ENCODE measurements at regions not wholly inside any gene's neighbourhood (a gene's known extent, or its start where the extent isn't known, plus 50 kb on each side); places are given as distances from the start of the nearest gene placed in this dataset.

DNA sequence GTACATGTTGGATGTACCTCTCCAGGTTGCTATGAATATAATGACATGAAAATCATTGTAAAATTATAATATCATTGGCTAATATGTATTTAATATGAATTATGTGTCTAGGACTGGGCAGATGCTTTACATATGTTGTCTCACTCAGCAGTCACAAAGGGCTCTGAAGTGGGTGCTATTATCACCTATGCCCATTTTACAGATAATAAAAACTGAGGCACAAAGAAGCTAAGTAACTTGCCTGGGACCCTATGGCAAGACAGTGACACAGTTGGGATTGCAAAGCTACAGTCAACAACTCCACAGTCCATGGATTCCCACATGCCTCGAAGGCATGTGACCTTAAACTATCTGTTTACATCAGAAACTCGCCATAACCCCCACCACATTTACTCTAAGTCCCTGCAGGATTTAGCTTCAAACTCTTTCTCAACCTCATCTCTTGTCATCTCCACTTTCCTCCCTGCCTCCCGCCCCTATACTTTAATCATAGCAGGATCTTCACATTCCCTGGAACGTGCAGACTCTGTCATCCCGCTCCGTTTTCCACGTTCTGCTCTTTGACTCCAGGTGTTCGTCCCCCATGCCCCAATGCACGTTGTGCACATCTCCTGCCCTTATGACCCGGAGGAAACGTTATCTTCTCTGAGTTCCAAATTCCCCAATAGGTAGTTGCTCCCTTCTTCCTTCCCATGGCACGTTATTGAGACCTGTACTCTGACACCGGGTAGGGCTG lies 143.0 kb upstream of the NRIP1 start:
- Histone ChIP-seq H3K27ac (replicated peaks; ENCODE audit: low read length) (no peak overlapping the region), H2AFZ (ENCODE audit: low read length) (no peak overlapping the region), H3K4me3 (ENCODE audit: low read length in 2 of 2) (no peak overlapping the region), H3K18ac (ENCODE audit: low read length) (peak overlapping the region; percentile 5), H3K4me2 (ENCODE audit: insufficient read depth, low read length, poor library complexity, severe bottlenecking) (no peak overlapping the region), H3K9ac (ENCODE audit: low read depth, low read length, poor library complexity) (no peak overlapping the region), H2BK12ac (ENCODE audit: low read length) (no peak overlapping the region), H3K14ac (ENCODE audit: low read length) (no peak overlapping the region), H2BK5ac (ENCODE audit: low read length) (no peak overlapping the region), H4K8ac (ENCODE audit: low read depth, low read length) (no peak overlapping the region), H4K91ac (ENCODE audit: low read depth, low read length, poor library complexity) (no peak overlapping the region), H3K79me1 (ENCODE audit: low read depth, low read length) (no peaks in the 10 kb centered on the region), H3K4ac (ENCODE audit: low read length) (no peak overlapping the region), H2BK15ac (ENCODE audit: low read length) (no peak overlapping the region), H3K27me3 (ENCODE audit: control insufficient read depth in 3 of 3, insufficient read depth in 3 of 3, low read depth in 1 of 3, low read length in 3 of 3) (no peaks in the 10 kb centered on the region), H2AK5ac (ENCODE audit: low read depth, low read length) (no peak overlapping the region), H2BK120ac (ENCODE audit: low read depth, low read length) (no peak overlapping the region), H3K23ac (ENCODE audit: low read depth, low read length, poor library complexity) (no peak overlapping the region), H3K36me3 (replicated peaks in 1 of 2; ENCODE audit: control insufficient read depth in 2 of 2, insufficient read depth in 2 of 2, low read length in 2 of 2) (no peaks in the 10 kb centered on the region), H3K4me1 (ENCODE audit: control insufficient read depth in 2 of 2, insufficient read depth in 1 of 2, low read depth in 1 of 2, low read length in 2 of 2) (peaks cover 0 to 6% of the 10 kb centered on the region in 2 donors), H3K9me3 (replicated peaks in 1 of 2; ENCODE audit: control insufficient read depth in 2 of 2, insufficient read depth in 1 of 2, low read depth in 1 of 2, low read length in 2 of 2) (no peaks in the 10 kb centered on the region)
- no CpG with 5 or more reads among the region's 13 CpGs for WGBS, 2 donors (ENCODE audit: extremely low coverage in 2 of 2, insufficient read length in 2 of 2, insufficient replicate concordance in 1 of 2)
- no peak for DNase-seq (ENCODE audit: low spot score)

DNA sequence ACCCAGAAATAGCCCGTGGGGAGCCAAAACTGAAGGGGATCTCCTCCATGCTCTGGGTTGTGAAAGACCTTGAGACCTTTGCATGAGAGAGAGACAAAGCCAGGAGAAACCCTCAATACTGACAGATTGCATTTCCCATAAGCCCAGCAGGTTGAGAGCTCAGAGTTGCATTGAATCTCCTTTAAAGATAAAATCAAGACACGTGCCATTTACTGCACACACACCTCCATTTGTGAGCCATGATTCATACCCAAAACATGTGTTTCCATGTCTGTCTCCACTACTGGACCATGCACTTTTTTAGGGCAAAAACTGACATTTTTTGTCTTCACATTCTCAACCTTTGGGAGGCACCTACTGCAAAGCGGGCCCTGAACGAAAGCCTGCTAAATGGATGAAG lies 144.0 kb upstream of the NRIP1 start:
- H4K91ac ChIP-seq (ENCODE audit: low read depth, low read length, poor library complexity) = no peak overlapping the region
- no peak overlapping the region for H3K4me2 ChIP-seq (ENCODE audit: insufficient read depth, low read length, poor library complexity, severe bottlenecking)
- H2BK15ac ChIP-seq (ENCODE audit: low read length) = no peak overlapping the region
- peak overlapping the region; percentile 40 for H3K18ac ChIP-seq (ENCODE audit: low read length)
- H3K4me3 ChIP-seq (ENCODE audit: low read length in 2 of 2) = no peak overlapping the region
- DNase-seq (ENCODE audit: low spot score) = no peak
- H4K8ac ChIP-seq (ENCODE audit: low read depth, low read length) = no peak overlapping the region
- no peaks in the 10 kb centered on the region for H3K9me3 ChIP-seq (replicated peaks in 1 of 2; ENCODE audit: control insufficient read depth in 2 of 2, insufficient read depth in 1 of 2, low read depth in 1 of 2, low read length in 2 of 2)
- H3K27ac ChIP-seq (replicated peaks; ENCODE audit: low read length) = no peak overlapping the region
- H3K79me1 ChIP-seq (ENCODE audit: low read depth, low read length) = no peaks in the 10 kb centered on the region
- H2AFZ ChIP-seq (ENCODE audit: low read length) = no peak overlapping the region
- WGBS, 2 donors (ENCODE audit: extremely low coverage in 2 of 2, insufficient read length in 2 of 2, insufficient replicate concordance in 1 of 2) = no CpG with 5 or more reads among the region's 4 CpGs
- H2AK5ac ChIP-seq (ENCODE audit: low read depth, low read length) = peak overlapping the region; percentile 72
- H2BK120ac ChIP-seq (ENCODE audit: low read depth, low read length) = no peak overlapping the region
- H3K9ac ChIP-seq (ENCODE audit: low read depth, low read length, poor library complexity) = no peak overlapping the region
- H3K4ac ChIP-seq (ENCODE audit: low read length) = no peak overlapping the region
- no peak overlapping the region for H2BK5ac ChIP-seq (ENCODE audit: low read length)
- H3K14ac ChIP-seq (ENCODE audit: low read length) = no peak overlapping the region
- no peaks in the 10 kb centered on the region for H3K36me3 ChIP-seq (replicated peaks in 1 of 2; ENCODE audit: control insufficient read depth in 2 of 2, insufficient read depth in 2 of 2, low read length in 2 of 2)
- H3K4me1 ChIP-seq (ENCODE audit: control insufficient read depth in 2 of 2, insufficient read depth in 1 of 2, low read depth in 1 of 2, low read length in 2 of 2) = peaks cover 0 to 6% of the 10 kb centered on the region in 2 donors
- no peak overlapping the region for H3K23ac ChIP-seq (ENCODE audit: low read depth, low read length, poor library complexity)
- no peak overlapping the region for H2BK12ac ChIP-seq (ENCODE audit: low read length)
- no peaks in the 10 kb centered on the region for H3K27me3 ChIP-seq (ENCODE audit: control insufficient read depth in 3 of 3, insufficient read depth in 3 of 3, low read depth in 1 of 3, low read length in 3 of 3)

DNA sequence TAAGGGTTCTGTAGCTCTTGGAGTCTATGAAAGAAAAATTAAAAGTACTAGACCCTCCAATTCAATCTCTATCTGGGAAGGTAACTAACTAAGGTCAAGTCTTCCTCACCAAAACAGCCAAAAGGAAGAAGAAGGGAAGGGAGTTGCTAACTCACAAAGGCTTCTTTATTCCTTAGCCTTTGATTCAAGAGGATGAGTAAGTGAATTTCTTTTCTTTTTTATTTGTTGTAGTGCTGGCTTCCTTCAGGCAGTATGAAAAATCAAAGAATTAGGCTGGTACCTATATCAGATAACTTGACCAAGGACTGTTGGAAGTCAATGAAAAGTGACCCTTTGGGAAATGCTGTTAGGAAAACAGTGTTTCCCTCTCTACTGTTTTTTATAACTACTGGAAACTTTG lies 144.4 kb upstream of the NRIP1 start:
- Histone ChIP-seq H3K9ac (ENCODE audit: low read depth, low read length, poor library complexity) (no peak overlapping the region), H3K36me3 (replicated peaks in 1 of 2; ENCODE audit: control insufficient read depth in 2 of 2, insufficient read depth in 2 of 2, low read length in 2 of 2) (no peaks in the 10 kb centered on the region), H3K23ac (ENCODE audit: low read depth, low read length, poor library complexity) (no peak overlapping the region), H3K27ac (replicated peaks; ENCODE audit: low read length) (no peak overlapping the region), H3K4me3 (ENCODE audit: low read length in 2 of 2) (no peak overlapping the region), H3K18ac (ENCODE audit: low read length) (no peak overlapping the region), H4K91ac (ENCODE audit: low read depth, low read length, poor library complexity) (no peak overlapping the region), H3K4me2 (ENCODE audit: insufficient read depth, low read length, poor library complexity, severe bottlenecking) (no peak overlapping the region), H3K4ac (ENCODE audit: low read length) (no peak overlapping the region), H3K14ac (ENCODE audit: low read length) (no peak overlapping the region), H2AFZ (ENCODE audit: low read length) (no peak overlapping the region), H3K79me1 (ENCODE audit: low read depth, low read length) (no peaks in the 10 kb centered on the region), H2BK15ac (ENCODE audit: low read length) (no peak overlapping the region), H3K9me3 (replicated peaks in 1 of 2; ENCODE audit: control insufficient read depth in 2 of 2, insufficient read depth in 1 of 2, low read depth in 1 of 2, low read length in 2 of 2) (no peaks in the 10 kb centered on the region), H2BK12ac (ENCODE audit: low read length) (no peak overlapping the region), H2BK120ac (ENCODE audit: low read depth, low read length) (no peak overlapping the region), H4K8ac (ENCODE audit: low read depth, low read length) (no peak overlapping the region), H3K27me3 (ENCODE audit: control insufficient read depth in 3 of 3, insufficient read depth in 3 of 3, low read depth in 1 of 3, low read length in 3 of 3) (no peaks in the 10 kb centered on the region), H2AK5ac (ENCODE audit: low read depth, low read length) (no peak overlapping the region), H2BK5ac (ENCODE audit: low read length) (no peak overlapping the region), H3K4me1 (ENCODE audit: control insufficient read depth in 2 of 2, insufficient read depth in 1 of 2, low read depth in 1 of 2, low read length in 2 of 2) (peaks cover 0 to 5% of the 10 kb centered on the region in 2 donors)
- DNase-seq (ENCODE audit: low spot score) = no peak

DNA sequence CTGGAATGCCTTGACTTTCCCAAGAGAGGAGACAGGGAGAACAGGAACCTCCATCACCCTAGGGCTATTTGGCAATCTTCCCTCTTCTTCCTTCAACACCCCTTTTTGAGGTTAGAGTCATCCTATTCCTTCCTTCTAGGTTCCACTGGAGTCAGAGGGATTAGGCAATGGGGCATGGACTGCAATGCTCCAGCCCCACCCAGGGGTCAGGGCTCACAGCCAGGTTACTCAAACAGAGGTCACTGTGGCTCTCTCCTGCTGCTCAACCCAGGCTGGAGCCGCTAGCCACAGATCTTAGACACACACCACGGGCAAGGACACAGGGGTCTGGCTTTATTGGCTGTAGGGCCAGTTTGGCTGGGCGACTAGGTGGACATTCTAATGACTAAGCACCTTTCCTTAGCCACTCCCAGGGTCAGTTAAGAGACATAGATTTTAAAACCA lies 145.5 kb upstream of the NRIP1 start:
- WGBS, 2 donors (ENCODE audit: extremely low coverage in 2 of 2, insufficient read length in 2 of 2, insufficient replicate concordance in 1 of 2) = no CpG with 5 or more reads among the region's 3 CpGs
- Histone ChIP-seq H3K27ac (replicated peaks; ENCODE audit: low read length) (no peak overlapping the region), H3K18ac (ENCODE audit: low read length) (peak overlapping the region; percentile 20), H3K79me1 (ENCODE audit: low read depth, low read length) (no peaks in the 10 kb centered on the region), H2BK5ac (ENCODE audit: low read length) (no peak overlapping the region), H2BK12ac (ENCODE audit: low read length) (no peak overlapping the region), H4K8ac (ENCODE audit: low read depth, low read length) (no peak overlapping the region), H2BK15ac (ENCODE audit: low read length) (no peak overlapping the region), H2AFZ (ENCODE audit: low read length) (no peak overlapping the region), H2BK120ac (ENCODE audit: low read depth, low read length) (no peak overlapping the region), H4K91ac (ENCODE audit: low read depth, low read length, poor library complexity) (no peak overlapping the region), H3K9me3 (replicated peaks in 1 of 2; ENCODE audit: control insufficient read depth in 2 of 2, insufficient read depth in 1 of 2, low read depth in 1 of 2, low read length in 2 of 2) (no peaks in the 10 kb centered on the region), H3K4ac (ENCODE audit: low read length) (no peak overlapping the region), H3K27me3 (ENCODE audit: control insufficient read depth in 3 of 3, insufficient read depth in 3 of 3, low read depth in 1 of 3, low read length in 3 of 3) (no peaks in the 10 kb centered on the region), H3K9ac (ENCODE audit: low read depth, low read length, poor library complexity) (no peak overlapping the region), H3K4me2 (ENCODE audit: insufficient read depth, low read length, poor library complexity, severe bottlenecking) (no peak overlapping the region), H3K23ac (ENCODE audit: low read depth, low read length, poor library complexity) (no peak overlapping the region), H3K4me1 (ENCODE audit: control insufficient read depth in 2 of 2, insufficient read depth in 1 of 2, low read depth in 1 of 2, low read length in 2 of 2) (peaks cover 0 to 4% of the 10 kb centered on the region in 2 donors), H3K36me3 (replicated peaks in 1 of 2; ENCODE audit: control insufficient read depth in 2 of 2, insufficient read depth in 2 of 2, low read length in 2 of 2) (no peaks in the 10 kb centered on the region), H2AK5ac (ENCODE audit: low read depth, low read length) (no peak overlapping the region), H3K14ac (ENCODE audit: low read length) (no peak overlapping the region), H3K4me3 (ENCODE audit: low read length in 2 of 2) (no peak overlapping the region)
- no peak for DNase-seq (ENCODE audit: low spot score)
